RWPE2 (cell line): ENCODE measurements at regions not wholly inside any gene's neighbourhood (a gene's known extent, or its start where the extent isn't known, plus 50 kb on each side); places are given as distances from the start of the nearest gene placed in this dataset.

Experiments used
- ATAC-seq: fragments of 200-7000 bp; cut with Tn5 transposase; 3 replicates; pipeline ENCODE4 v1.9.1; 2021; ENCODE audit warnings: low read depth
- DNase-seq: peaks from one replicate; pipeline ENCODE4 v3.0.0-alpha.2; 2020; ENCODE audit warnings: low spot score
- H3K27ac ChIP-seq: fragments of 450-650 bp; 2 replicates; pipeline ENCODE4 v1.5.1; 2017; ENCODE audit warnings: mild to moderate bottlenecking; ENCODE audit not compliant: poor library complexity, severe bottlenecking
- H3K27me3 ChIP-seq: fragments of 250-450 bp; sonication (Bioruptor Pico); 2 replicates; pipeline ENCODE4 v1.5.1; 2021; ENCODE audit warnings: mild to moderate bottlenecking, moderate library complexity; ENCODE audit not compliant: insufficient read depth, poor library complexity, severe bottlenecking
- H3K36me3 ChIP-seq: fragments of 250-450 bp; sonication (Bioruptor Pico); 2 replicates; pipeline ENCODE4 v1.5.1; 2020; ENCODE audit warnings: low read depth, mild to moderate bottlenecking, moderate library complexity
- H3K4me1 ChIP-seq: fragments of 250-450 bp; sonication (Bioruptor Pico); 2 replicates; pipeline ENCODE4 v1.5.1; 2021; ENCODE audit warnings: mild to moderate bottlenecking, moderate library complexity; ENCODE audit not compliant: insufficient read depth, poor library complexity, severe bottlenecking
- H3K4me3 ChIP-seq: fragments of 250-450 bp; sonication (Bioruptor Pico); 2 replicates; pipeline ENCODE4 v1.5.1; 2021; ENCODE audit warnings: mild to moderate bottlenecking, moderate library complexity; ENCODE audit not compliant: severe bottlenecking
- H3K9me3 ChIP-seq: fragments of 250-450 bp; sonication (Bioruptor Pico); 2 replicates; pipeline ENCODE4 v1.5.1; 2021; ENCODE audit warnings: mild to moderate bottlenecking, moderate library complexity; ENCODE audit not compliant: severe bottlenecking
- TF ChIP-seq, protein P1 (sequence below): fragments of 450-650 bp; IDR thresholded peaks from one replicate; pipeline ENCODE4 v1.5.1; 2017; ENCODE audit warnings: mild to moderate bottlenecking, moderate library complexity; ENCODE audit not compliant: poor library complexity, severe bottlenecking

DNA sequence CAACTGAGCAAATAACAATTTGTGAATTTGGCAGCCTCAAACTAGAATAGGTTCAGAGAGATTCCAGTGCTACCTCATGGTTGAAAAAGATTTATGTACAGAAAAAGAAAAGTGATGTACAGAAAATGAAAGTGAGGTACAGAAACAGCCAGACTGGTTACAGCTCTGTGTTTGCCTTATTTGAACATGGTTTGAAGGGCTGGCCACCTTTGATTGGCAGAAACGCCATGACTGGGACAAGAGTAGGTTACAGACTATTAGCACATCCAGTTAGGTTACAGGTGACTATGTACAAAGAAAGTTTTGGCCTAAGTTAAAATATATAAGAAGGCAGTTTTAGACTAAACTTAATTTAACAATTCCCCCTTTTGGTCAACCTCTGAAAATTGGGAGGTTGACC, 309.4 kb downstream of the BTG1 start:
- no peaks in the 10 kb centered on the region for H3K27me3 ChIP-seq
- no peak overlapping the region for H3K27ac ChIP-seq
- no peak overlapping the region for H3K4me3 ChIP-seq
- TF ChIP-seq, protein P1, sequence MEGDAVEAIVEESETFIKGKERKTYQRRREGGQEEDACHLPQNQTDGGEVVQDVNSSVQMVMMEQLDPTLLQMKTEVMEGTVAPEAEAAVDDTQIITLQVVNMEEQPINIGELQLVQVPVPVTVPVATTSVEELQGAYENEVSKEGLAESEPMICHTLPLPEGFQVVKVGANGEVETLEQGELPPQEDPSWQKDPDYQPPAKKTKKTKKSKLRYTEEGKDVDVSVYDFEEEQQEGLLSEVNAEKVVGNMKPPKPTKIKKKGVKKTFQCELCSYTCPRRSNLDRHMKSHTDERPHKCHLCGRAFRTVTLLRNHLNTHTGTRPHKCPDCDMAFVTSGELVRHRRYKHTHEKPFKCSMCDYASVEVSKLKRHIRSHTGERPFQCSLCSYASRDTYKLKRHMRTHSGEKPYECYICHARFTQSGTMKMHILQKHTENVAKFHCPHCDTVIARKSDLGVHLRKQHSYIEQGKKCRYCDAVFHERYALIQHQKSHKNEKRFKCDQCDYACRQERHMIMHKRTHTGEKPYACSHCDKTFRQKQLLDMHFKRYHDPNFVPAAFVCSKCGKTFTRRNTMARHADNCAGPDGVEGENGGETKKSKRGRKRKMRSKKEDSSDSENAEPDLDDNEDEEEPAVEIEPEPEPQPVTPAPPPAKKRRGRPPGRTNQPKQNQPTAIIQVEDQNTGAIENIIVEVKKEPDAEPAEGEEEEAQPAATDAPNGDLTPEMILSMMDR, result no peak
- DNase-seq (no peak), ATAC-seq (no peak)
- H3K4me1 ChIP-seq, result no peaks in the 10 kb centered on the region
- H3K9me3 ChIP-seq, result no peaks in the 10 kb centered on the region
- no peaks in the 10 kb centered on the region for H3K36me3 ChIP-seq

DNA sequence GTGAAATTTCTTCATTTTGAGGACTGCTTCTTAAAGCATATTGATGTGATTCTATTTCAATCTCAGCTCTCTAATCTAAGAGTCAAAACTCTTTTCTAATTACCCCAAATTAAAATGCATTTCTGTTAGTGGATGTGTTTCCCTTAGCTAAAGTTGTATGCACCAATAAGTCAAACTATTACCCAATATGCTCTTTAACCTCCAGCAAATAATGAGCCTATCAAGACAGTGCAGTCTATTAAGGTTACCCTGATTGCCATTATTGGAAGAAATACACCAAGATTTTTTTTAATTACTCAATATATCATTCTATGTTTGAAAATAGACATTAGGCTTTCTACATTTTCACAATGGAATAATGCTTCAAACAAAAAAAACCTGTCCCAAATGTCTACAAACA, 310.0 kb downstream of the BTG1 start:
- no peak overlapping the region for H3K27ac ChIP-seq
- H3K36me3 ChIP-seq, result no peaks in the 10 kb centered on the region
- no peaks in the 10 kb centered on the region for H3K9me3 ChIP-seq
- DNase-seq, result no peak
- no peaks in the 10 kb centered on the region for H3K27me3 ChIP-seq
- H3K4me1 ChIP-seq, result no peaks in the 10 kb centered on the region
- TF ChIP-seq, protein P1, result no peak
- no peak for ATAC-seq
- no peak overlapping the region for H3K4me3 ChIP-seq

- Histone ChIP-seq H3K4me3 (no peak overlapping the region), H3K27ac (no peak overlapping the region), H3K36me3 (no peaks in the 10 kb centered on the region), H3K27me3 (no peaks in the 10 kb centered on the region), H3K9me3 (no peaks in the 10 kb centered on the region), H3K4me1 (no peaks in the 10 kb centered on the region)
- no peak for ATAC-seq
- TF ChIP-seq, protein P1, result no peak
- no peak for DNase-seq
Measured at GRCh38 chr12:91833780-91834359, 311.8 kb downstream of the BTG1 start.

DNA sequence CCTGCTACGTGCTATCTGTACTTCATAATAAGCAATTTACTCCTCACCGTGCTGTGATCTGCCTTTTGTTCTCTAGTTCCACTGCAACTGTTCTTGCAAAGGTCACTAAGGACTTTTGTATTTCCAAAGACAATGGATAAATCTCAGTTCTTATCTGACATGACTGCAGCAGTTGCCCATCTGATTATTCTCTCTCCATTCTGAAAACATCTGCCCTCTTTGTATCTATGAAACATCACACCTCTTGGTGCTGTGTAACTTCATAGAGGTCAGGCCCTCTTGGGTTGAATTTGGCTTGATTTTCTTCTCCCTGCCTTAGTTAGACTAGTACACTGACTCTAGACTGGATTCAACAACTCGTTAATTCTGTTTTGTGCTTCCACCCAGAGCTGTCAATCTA, 319.6 kb downstream of the BTG1 start:
- TF ChIP-seq, protein P1, result no peak
- Histone ChIP-seq H3K4me3 (no peak overlapping the region), H3K4me1 (no peaks in the 10 kb centered on the region), H3K27ac (no peak overlapping the region), H3K27me3 (no peaks in the 10 kb centered on the region), H3K9me3 (no peaks in the 10 kb centered on the region), H3K36me3 (no peaks in the 10 kb centered on the region)
- DNase-seq, result no peak
- no peak for ATAC-seq

DNA sequence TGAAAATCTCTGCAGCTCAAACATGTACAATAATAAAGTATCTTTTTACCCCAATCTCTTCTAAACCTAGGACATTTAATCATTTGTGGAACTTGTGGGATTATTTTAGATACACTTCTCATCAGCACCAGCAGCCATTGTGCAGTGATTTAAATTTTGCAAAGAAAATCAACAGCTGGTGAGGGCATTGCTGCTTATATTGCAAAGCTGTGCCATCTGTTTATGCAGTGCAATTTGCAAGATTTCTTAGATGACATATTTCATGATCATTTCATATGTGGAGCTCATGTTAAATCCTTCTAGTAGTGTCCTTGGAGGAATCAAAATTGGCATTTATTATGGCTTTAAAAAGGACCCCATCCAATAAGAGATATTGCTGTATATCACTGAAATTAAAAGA, 320.7 kb downstream of the BTG1 start:
- DNase-seq, result no peak
- Histone ChIP-seq H3K36me3 (no peaks in the 10 kb centered on the region), H3K4me3 (no peak overlapping the region), H3K27me3 (no peaks in the 10 kb centered on the region), H3K4me1 (no peaks in the 10 kb centered on the region), H3K9me3 (no peaks in the 10 kb centered on the region), H3K27ac (no peak overlapping the region)
- TF ChIP-seq, protein P1, result no peak
- ATAC-seq, result no peak
